ENCODE measurements at regions not wholly inside any gene's neighbourhood (a gene's known extent, or its start where the extent isn't known, plus 50 kb on each side); places are given as distances from the start of the nearest gene placed in this dataset.
"Not testable (repeated sequence)": the region's sequence is repeated elsewhere in the genome, so short reads cannot be mapped to it uniquely, and the experiment has no call there.

- no peak for DNase-seq
Observed at GRCh38 chr7:21327422-21328409, 100.2 kb upstream of the SP4 start.

- no peak for DNase-seq
Observed at GRCh38 chr7:21330462-21331178, 97.3 kb upstream of the SP4 start.

GRCh38 chr7:21334906-21335305 is 93.0 kb upstream of the SP4 start:
- DNase-seq, result no peak

GRCh38 chr7:21336743-21337142 is 91.1 kb upstream of the SP4 start:
- DNase-seq, result no peak

- DNase-seq, result peak; percentile 65
Observed at GRCh38 chr7:21338728-21339164, 89.1 kb upstream of the SP4 start.

DNA sequence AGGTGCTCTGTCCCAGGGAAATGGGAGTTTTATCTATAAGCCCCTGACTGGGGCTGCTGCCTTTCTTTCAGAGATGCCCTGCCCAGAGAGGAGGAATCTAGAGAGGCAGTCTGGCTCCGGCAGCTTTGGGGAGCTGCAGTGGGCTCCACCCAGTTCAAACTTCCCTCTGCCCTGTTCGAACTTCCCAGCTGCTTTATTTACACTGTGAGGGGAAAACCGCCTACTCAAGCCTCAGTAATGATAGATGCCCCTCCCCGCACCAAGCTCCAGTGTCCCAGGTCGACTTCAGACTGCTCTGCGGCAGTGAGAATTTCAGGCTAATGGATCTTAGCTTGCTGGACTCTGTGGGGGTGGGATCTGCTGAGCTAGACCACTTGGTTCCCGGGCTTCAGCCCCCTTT is 83.0 kb upstream of the SP4 start:
- DNase-seq, result not testable (repeated sequence)

- DNase-seq, result no peak
Observed at GRCh38 chr7:21345361-21345760, 82.5 kb upstream of the SP4 start.

DNA sequence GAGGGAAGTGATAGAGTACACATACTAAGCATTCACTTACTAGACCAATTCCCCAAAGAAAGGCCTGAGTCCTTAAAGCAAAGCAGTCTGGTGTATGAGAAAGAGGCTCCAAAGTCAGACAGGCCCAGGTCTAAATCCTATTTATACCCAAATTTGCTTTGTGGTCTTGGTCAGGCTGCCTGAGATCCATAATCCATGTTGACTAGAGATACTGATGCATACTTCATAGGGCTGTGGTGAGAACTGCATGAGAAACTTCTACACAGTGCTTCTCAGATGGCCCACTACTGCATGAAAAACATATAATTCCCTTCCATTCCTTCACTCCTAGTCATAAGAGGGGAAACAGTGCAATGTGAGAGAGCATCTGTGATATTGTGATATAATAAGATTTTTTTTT is 81.6 kb upstream of the SP4 start:
- DNase-seq, result no peak

DNA sequence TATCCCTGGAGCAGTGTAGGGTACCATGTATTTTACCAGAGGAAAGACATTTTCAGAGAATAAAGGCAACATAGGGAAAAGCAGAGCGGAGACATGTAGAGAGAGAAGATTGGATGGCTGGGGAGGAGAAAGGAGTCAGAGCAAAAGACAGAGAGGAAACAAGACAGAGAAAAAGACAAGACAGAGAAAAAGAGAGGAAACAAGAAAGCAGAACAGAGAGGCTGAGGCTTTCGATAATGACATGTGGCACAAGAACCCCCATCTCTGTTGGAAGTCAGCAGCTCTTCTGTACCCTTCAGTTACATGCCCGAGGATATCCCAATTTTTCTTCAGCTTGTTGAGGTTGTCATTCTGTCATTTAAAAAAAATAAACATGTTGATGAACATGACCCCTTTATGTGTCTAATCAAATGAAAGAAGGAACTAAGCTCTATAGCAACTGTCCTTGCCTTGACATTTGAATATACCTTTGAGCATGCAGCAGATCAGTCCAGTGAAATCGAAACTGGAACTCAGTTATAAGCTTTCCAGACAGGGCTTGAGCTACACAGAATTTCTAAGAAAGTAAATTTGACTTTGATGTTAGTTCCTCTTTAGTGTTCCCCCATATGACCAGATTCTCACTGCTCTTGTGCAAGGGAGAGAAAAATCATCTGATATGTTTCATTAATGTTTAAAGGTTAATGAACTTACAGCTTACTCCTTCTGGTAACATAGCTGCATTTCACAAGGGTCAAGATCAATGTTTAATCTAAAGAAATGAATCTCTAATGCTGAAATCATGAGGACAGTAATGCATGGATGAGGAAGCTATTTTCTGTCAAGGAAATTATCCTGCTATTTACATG is 75.1 kb upstream of the SP4 start:
- DNase-seq, result no peak

DNA sequence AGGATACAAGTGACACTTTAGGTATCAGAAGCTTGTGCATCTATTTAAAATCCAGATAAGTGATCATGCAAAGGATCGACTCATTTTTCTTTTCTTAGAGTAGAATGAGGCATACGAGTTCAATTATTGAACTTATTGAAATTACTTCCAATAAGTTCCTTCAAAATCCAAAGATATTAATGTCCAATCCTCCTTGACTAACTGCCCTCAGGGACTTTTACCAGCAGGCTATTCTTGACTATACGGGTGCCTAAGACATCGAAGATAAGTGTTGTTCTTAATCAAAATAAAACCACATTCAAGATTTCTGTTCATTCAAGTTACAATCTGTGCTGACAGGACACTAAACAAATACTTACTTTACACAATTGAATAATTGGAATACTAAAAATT is 74.5 kb upstream of the SP4 start:
- no peak for DNase-seq

- no peak for DNase-seq
Observed at GRCh38 chr7:21354284-21354683, 73.6 kb upstream of the SP4 start.

DNA sequence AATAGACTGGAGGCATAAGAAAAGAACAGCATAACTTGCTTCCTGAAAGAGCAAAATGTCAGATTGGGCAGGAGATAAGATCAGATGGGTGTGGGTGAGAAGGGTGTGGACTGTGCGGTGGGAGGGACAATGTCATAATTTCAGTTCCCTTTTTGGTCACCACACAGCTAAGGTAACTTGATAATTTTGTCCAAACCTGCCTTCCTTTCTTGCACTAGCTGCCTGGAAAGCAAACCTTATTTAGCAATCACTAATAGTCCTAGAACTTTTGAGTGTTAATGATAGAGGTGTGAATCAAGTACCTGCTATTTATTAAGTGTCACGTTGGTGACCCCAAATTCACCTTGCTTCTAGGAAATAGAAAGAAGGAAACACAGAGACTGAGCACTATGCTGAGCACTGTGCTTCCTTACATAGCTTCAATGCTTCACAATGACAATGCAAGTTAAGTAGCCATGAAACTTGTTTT is 72.4 kb upstream of the SP4 start:
- no peak for DNase-seq

DNA sequence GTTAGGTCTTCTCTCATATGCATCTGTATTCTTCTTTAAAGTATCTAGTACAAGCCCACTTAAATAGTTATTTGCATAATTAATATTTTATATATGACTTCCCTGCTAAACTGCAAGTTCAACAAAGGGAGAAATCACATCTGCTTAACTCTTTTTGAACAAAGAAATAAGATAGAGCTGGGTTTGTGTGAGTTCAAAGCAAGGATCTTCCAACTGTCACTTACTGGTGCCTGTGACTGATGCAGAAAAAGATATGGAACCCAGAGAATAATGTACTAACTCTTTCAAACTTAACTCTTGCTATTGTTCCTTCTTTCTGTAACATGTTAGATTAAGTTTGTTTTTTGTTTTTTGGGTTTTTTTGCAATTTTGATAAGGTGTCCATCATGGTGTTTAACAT is 71.3 kb upstream of the SP4 start:
- DNase-seq, result no peak

DNA sequence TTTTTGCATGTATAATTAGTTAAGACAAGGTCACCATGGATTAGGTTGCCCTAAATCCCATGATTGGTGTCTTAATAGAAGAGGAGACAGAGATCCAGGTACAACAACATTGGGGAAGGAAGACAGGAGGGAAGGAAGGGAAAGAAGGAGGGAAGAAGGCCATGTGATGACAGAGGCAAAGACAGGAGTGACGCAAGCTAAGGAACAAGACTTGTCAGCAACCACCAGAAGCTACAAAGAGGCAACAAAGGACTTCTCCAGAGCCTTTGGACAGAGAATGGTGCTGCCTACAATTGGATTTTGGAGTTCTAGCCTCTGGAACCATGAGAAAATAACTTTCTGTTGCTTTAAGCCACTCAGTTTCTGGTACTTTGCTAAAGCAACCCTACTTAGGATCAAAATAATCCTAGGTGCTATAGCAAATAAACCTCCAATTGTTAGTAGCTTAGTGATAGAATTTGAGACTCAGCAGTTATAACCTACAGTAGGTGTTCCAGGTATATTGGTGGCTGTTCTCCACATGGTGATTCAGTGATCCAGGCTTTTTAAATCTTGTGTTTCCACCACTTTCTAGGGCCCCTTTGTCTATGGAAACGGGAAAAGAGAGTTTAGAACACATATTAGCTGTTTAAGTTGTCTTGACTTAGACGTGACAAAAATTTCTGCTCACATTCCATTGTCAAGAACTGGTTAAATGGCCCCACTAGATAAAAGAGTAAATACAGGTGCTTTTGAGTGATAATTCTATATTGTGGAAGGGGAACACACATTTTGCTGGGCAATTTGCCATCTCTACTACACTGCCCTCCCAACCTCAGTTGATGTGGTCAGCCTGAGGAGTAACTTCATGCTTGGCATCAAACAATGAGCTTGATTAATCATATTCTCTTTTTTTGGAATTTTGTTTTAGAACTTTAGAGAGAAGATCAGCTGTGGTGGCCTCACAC is 70.5 kb upstream of the SP4 start:
- no peak for DNase-seq

GRCh38 chr7:21358648-21359047 is 69.2 kb upstream of the SP4 start:
- DNase-seq, result no peak

DNA sequence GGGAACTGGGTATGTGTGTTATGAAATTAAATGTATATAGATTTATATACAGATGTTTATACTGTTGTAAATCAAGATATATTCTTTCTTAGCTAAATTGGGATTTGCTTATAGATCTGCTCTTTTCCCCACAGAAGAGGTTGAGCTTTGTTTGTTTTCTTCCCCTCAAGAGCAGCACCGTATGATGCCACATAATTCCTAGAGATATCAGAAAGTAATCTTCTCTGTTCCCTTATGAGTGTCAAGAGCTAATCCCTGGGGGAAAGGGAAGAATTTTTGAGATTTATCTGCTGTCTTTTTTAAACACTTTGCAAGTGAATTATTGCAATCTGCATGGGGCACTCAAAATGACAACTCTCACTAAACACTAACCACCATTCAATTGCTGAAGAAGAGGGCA is 68.7 kb upstream of the SP4 start:
- no peak for DNase-seq

- DNase-seq, result no peak
Observed at GRCh38 chr7:21361413-21362125, 66.3 kb upstream of the SP4 start.

DNA sequence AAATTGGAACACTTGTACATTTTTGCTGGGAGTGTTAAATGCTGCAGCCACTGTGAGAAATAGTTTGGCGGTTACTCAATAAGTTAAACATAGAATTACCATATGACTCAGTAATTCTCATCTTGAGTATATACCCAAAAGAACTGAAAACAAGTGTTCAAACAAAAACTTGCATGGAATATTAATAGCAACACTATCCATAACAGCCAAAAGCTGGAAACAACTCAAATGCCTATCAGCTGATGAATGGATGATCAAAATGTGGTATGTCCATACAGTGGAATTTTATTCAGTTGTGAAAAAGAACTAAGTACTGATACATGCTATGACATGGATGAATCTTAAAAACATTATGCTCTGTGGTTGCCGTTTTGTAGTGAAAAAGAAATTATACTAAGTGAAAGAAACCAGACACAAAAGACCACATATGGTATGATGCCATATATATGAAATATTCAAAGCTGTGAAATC is 63.0 kb upstream of the SP4 start:
- no peak for DNase-seq

- DNase-seq, result no peak
Observed at GRCh38 chr7:21365866-21366624, 61.8 kb upstream of the SP4 start.

DNA sequence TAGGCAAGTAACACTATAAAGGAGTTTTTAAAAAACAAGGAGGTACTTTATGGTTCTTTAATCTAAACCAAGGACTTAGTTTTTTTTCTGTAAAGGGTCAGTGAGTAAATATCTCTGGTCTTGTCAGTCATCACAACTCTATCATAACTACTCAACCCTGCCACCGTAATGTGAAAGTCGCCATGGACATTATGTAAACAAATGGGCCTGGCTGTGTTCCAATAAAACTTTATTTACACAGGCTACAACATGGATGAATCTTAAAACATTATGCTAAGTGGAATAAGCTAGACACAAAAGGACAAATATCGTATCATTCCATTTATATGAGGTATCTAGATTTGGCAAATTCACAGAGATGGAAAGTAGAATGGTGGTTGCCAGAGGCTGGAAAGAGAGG is 60.8 kb upstream of the SP4 start:
- no peak for DNase-seq

Measured in activated CD8-positive, alpha-beta memory T cell treated with anti-CD3 and anti-CD28 coated beads, Interleukin-2, amount 50 U/mL, for 48 hours (primary cell).